Panc1 (cell line): ENCODE measurements at regions not wholly inside any gene's neighbourhood (a gene's known extent, or its start where the extent isn't known, plus 50 kb on each side); places are given as distances from the start of the nearest gene placed in this dataset.

ENCODE experiments used
- ATAC-seq: fragments of 200-7000 bp; cut with Tn5 transposase; 2 replicates; pipeline ENCODE4 v1.9.1; 2020; ENCODE audit warnings: mild to moderate bottlenecking, moderate library complexity
- BruUV-seq: library from RNA; stranded (reverse); fragments of 400-500 nt; replicated peaks from 2 replicates; lab custom pipeline; 2021; lab: Mats Ljungman, UMichigan
- CTCF ChIA-PET: fragments of 300-600 bp; sonication (Branson Sonifier 250); formaldehyde crosslinking; loops from one replicate; lab custom pipeline; 2022; ENCODE audit warnings: antibody characterized with exemption; lab: Charles Lee
- POLR2A ChIA-PET: fragments of 300-600 bp; sonication (Branson Sonifier 250); formaldehyde crosslinking; loops from one replicate; lab custom pipeline; 2022; ENCODE audit warnings: antibody characterized with exemption; lab: Charles Lee
- DNase-seq: peaks from one replicate; pipeline ENCODE4 v3.0.0-alpha.2; 2010; ENCODE audit warnings: low read depth, low spot score
- H3K27ac ChIP-seq: 2 replicates; pipeline ENCODE4 v1.5.1; 2011; ENCODE audit warnings: mild to moderate bottlenecking, low read length, inconsistent platforms
- H3K27me3 ChIP-seq: fragments of 200-500 bp; sonication (Bioruptor generic); 2 replicates; pipeline ENCODE4 v1.6.0; 2014; ENCODE audit warnings: low read length, inconsistent platforms; ENCODE audit not compliant: control insufficient read depth, insufficient read depth
- H3K36me3 ChIP-seq: fragments of 200-500 bp; sonication (Bioruptor generic); 2 replicates; pipeline ENCODE4 v1.5.1; 2014; ENCODE audit warnings: inconsistent platforms, mild to moderate bottlenecking, low read length, moderate library complexity; ENCODE audit not compliant: control insufficient read depth, insufficient read depth
- H3K4me1 ChIP-seq: 2 replicates; pipeline ENCODE4 v1.5.1; 2011; ENCODE audit warnings: inconsistent platforms, mild to moderate bottlenecking, low read length, moderate library complexity; ENCODE audit not compliant: control insufficient read depth, insufficient read depth
- H3K4me3 ChIP-seq, 2 experiments: 2 replicates each; pipeline ENCODE4 v1.5.1; 2011 to 2012; ENCODE audit warnings: low read depth in 2 of 2, low read length in 2 of 2, mild to moderate bottlenecking in 2 of 2, inconsistent platforms in 1 of 2, moderate library complexity in 1 of 2
- H3K9me3 ChIP-seq: fragments of 200-500 bp; sonication (Bioruptor generic); 2 replicates; pipeline ENCODE4 v1.5.1; 2014; ENCODE audit warnings: low read depth, mild to moderate bottlenecking, inconsistent platforms, low read length, moderate library complexity; ENCODE audit not compliant: control insufficient read depth, insufficient read depth
- CTCF ChIP-seq: fragments of 450-650 bp; IDR thresholded peaks from 2 replicates; pipeline ENCODE4 v1.5.1; 2017; ENCODE audit warnings: mild to moderate bottlenecking
- POLR2AphosphoS5 ChIP-seq: IDR thresholded peaks from 2 replicates; pipeline ENCODE4 v1.6.1; 2012; ENCODE audit warnings: mild to moderate bottlenecking, low read depth, low read length, moderate library complexity
- REST ChIP-seq, 2 experiments: IDR thresholded peaks; 2 replicates each; pipeline ENCODE4 v1.6.1; 2011 to 2012; ENCODE audit warnings: low read depth in 2 of 2, control low read depth in 1 of 2, low read length in 1 of 2, mild to moderate bottlenecking in 1 of 2, moderate library complexity in 1 of 2; ENCODE audit not compliant: insufficient read depth in 1 of 2
- SIN3A ChIP-seq: IDR thresholded peaks from 2 replicates; pipeline ENCODE4 v1.6.1; 2012; ENCODE audit warnings: low read depth, mild to moderate bottlenecking, low read length, moderate library complexity, borderline replicate concordance; ENCODE audit not compliant: insufficient read depth
- TCF7L2 ChIP-seq: IDR thresholded peaks from 2 replicates; pipeline ENCODE4 v1.6.1; 2011; ENCODE audit warnings: mild to moderate bottlenecking, low read depth, low read length, inconsistent platforms
- in situ Hi-C: cut with HindIII; loops from 2 replicates; pipeline ENCODE4 v1.10.0; 2016; ENCODE audit warnings: low sequenced_read_pairs, low pct_unique_long_range_greater_than_20kb
- intact Hi-C: fragments of 100-400 bp; cut with micrococcal nuclease; formaldehyde crosslinking; loops from one replicate; pipeline ENCODE4 v1.10.0; 2022; ENCODE audit not compliant: unreplicated experiment

- ChIA-PET CTCF (no interaction called here), POLR2A (no interaction called here)
- BruUV-seq = no TSS peak
- intact Hi-C loops (no loop called here), in situ Hi-C loops (no loop called here)
- ATAC-seq (no peak), DNase-seq (no peak)
- Histone ChIP-seq H3K27me3 (no peaks in the 10 kb centered on the region), H3K4me1 (no peaks in the 10 kb centered on the region), H3K4me3 (no peak overlapping the region), H3K36me3 (no peaks in the 10 kb centered on the region), H3K9me3 (no peaks in the 10 kb centered on the region), H3K27ac (no peak overlapping the region)
- no peak for TF ChIP-seq SIN3A
- no peak for TF ChIP-seq REST (IDR thresholded peaks at IDR 0.05; ENCODE audit: insufficient read depth in 1 of 2, low read depth in 2 of 2, low read length in 1 of 2)
- TF ChIP-seq TCF7L2 = no peak
These were observed 895.6 kb downstream of the SLC6A15 start for GRCh38 chr12:84016956-84017355.

GRCh38 chr12:83997423-83997822 lies 915.2 kb downstream of the SLC6A15 start:
- BruUV-seq = no TSS peak
- ChIA-PET CTCF (no interaction called here), POLR2A (no interaction called here)
- H3K27me3 ChIP-seq = no peaks in the 10 kb centered on the region
- ATAC-seq = no peak
- intact Hi-C loops = no loop called here
- no peaks in the 10 kb centered on the region for H3K4me1 ChIP-seq
- H3K9me3 ChIP-seq = no peaks in the 10 kb centered on the region
- no peak for TF ChIP-seq POLR2AphosphoS5
- TF ChIP-seq CTCF = no peak
- no peak for TF ChIP-seq REST (IDR thresholded peaks at IDR 0.05; ENCODE audit: insufficient read depth in 1 of 2, low read depth in 2 of 2, low read length in 1 of 2)
- TF ChIP-seq SIN3A = no peak
- no peak for TF ChIP-seq TCF7L2
- DNase-seq = no peak
- in situ Hi-C loops = no loop called here
- H3K27ac ChIP-seq = no peak overlapping the region
- H3K4me3 ChIP-seq = no peak overlapping the region
- no peaks in the 10 kb centered on the region; the same call in 1 of the 2 replicates for H3K36me3 ChIP-seq
